PC-9 (cell line): ENCODE measurements at regions not wholly inside any gene's neighbourhood (a gene's known extent, or its start where the extent isn't known, plus 50 kb on each side); places are given as distances from the start of the nearest gene placed in this dataset.

Experiments used
- CTCF ChIP-seq: fragments of 200-600 bp; sonication (generic); conservative IDR thresholded peaks from 2 replicates; pipeline ENCODE4 v1.6.1; 2017; ENCODE audit warnings: mixed run types, antibody characterized with exemption, mild to moderate bottlenecking, moderate library complexity
- EZH2 ChIP-seq: fragments of 200-600 bp; sonication (generic); IDR thresholded peaks from 2 replicates; pipeline ENCODE4 v1.8.0; 2017; ENCODE audit warnings: antibody characterized with exemption, low read depth

- TF ChIP-seq EZH2 = no peak
- no peak for TF ChIP-seq CTCF
Observed at GRCh38 chr5:166358127-166358830, 1933.2 kb upstream of the WWC1 start.
